Esophagus muscularis mucosa (tissue), 4 donors: ENCODE measurements at regions not wholly inside any gene's neighbourhood (a gene's known extent, or its start where the extent isn't known, plus 50 kb on each side); places are given as distances from the start of the nearest gene placed in this dataset.

Experiments
- CTCF ChIP-seq, 3 experiments: fragments of 200-600 bp in 2 of 3; fragments of 450-650 bp in 1 of 3; sonication (generic) in 2 of 3; IDR thresholded peaks; one replicate each; pipeline ENCODE4 v1.5.1; 2017 to 2019; ENCODE audit warnings: antibody characterized with exemption in 3 of 3, mild to moderate bottlenecking in 2 of 3, moderate library complexity in 1 of 3
- EP300 ChIP-seq: sonication (generic); formaldehyde crosslinking; IDR thresholded peaks from one replicate; pipeline ENCODE4 v1.6.1; 2017; ENCODE audit warnings: antibody characterized with exemption
- POLR2A ChIP-seq: fragments of 450-650 bp; IDR thresholded peaks from one replicate; pipeline ENCODE4 v1.6.1; 2017; ENCODE audit warnings: antibody characterized with exemption, moderate library complexity, mild to moderate bottlenecking, low read depth

- no peak for TF ChIP-seq CTCF (IDR thresholded peaks at IDR 0.05)
- TF ChIP-seq POLR2A = no peak
- no peak for TF ChIP-seq EP300
Measured at GRCh38 chr3:124636863-124637296, 93.4 kb upstream of the UMPS start.
